HG03520 (cell line): ENCODE measurements at regions not wholly inside any gene's neighbourhood (a gene's known extent, or its start where the extent isn't known, plus 50 kb on each side); places are given as distances from the start of the nearest gene placed in this dataset.

Experiments used
- ATAC-seq: cut with Tn5 transposase; IDR thresholded peaks from one replicate; pipeline ENCODE4 v1.9.1; 2021; ENCODE audit warnings: mild to moderate bottlenecking, moderate library complexity; ENCODE audit not compliant: unreplicated experiment

GRCh38 chr2:2569306-2569705 is 238.2 kb upstream of the MYT1L start:
- ATAC-seq = no peak

GRCh38 chr2:2568411-2568810 is 237.3 kb upstream of the MYT1L start:
- ATAC-seq = no peak

- no peak for ATAC-seq
Measured at GRCh38 chr2:2567776-2568175, 236.7 kb upstream of the MYT1L start.

GRCh38 chr2:2566396-2567323 is 235.6 kb upstream of the MYT1L start:
- ATAC-seq = no peak

GRCh38 chr2:2565671-2566070 is 234.6 kb upstream of the MYT1L start:
- no peak for ATAC-seq

- no peak for ATAC-seq
Measured at GRCh38 chr2:2564300-2565078, 233.4 kb upstream of the MYT1L start.

- ATAC-seq = no peak
Measured at GRCh38 chr2:2563309-2563860, 232.3 kb upstream of the MYT1L start.

GRCh38 chr2:2562867-2563266 is 231.8 kb upstream of the MYT1L start:
- ATAC-seq = no peak

GRCh38 chr2:2561346-2562095 is 230.4 kb upstream of the MYT1L start:
- no peak for ATAC-seq

- ATAC-seq = no peak
Measured at GRCh38 chr2:2560374-2561015, 229.4 kb upstream of the MYT1L start.

- no peak for ATAC-seq
Measured at GRCh38 chr2:2558476-2558875, 227.4 kb upstream of the MYT1L start.

- ATAC-seq = no peak
Measured at GRCh38 chr2:2557475-2557874, 226.4 kb upstream of the MYT1L start.

- ATAC-seq = no peak
Measured at GRCh38 chr2:2550856-2551255, 219.8 kb upstream of the MYT1L start.

GRCh38 chr2:2547911-2548310 is 216.8 kb upstream of the MYT1L start:
- no peak for ATAC-seq

- no peak for ATAC-seq
Measured at GRCh38 chr2:2547451-2547850, 216.4 kb upstream of the MYT1L start.

GRCh38 chr2:2546046-2546445 is 215.0 kb upstream of the MYT1L start:
- ATAC-seq = no peak

GRCh38 chr2:2542966-2543611 is 212.0 kb upstream of the MYT1L start:
- no peak for ATAC-seq

- no peak for ATAC-seq
Measured at GRCh38 chr2:2542316-2542715, 211.2 kb upstream of the MYT1L start.

GRCh38 chr2:2540406-2540805 is 209.3 kb upstream of the MYT1L start:
- ATAC-seq = no peak
